ENCODE measurements at regions not wholly inside any gene's neighbourhood (a gene's known extent, or its start where the extent isn't known, plus 50 kb on each side); places are given as distances from the start of the nearest gene placed in this dataset.
"Not testable (repeated sequence)": the region's sequence is repeated elsewhere in the genome, so short reads cannot be mapped to it uniquely, and the experiment has no call there.

DNA sequence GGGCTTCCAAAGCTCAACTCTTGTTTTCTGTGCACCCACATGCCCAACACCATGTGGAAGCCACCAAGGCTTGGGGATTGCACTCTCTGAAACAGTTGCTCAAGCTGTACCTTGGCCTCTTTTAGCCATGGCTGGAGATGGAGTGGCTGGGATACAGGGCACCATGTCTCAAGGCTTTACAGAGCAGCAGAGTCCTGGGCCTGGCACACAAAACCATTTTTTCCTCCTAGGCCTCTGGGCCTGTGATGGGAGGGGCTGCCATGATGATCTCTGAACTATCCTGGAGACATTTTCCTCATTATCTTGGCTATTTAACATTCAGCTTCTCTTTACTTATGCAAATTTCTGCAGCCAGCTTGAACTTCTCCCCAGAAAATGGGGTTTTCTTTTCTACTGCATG lies 179.7 kb upstream of the LRP1B start:
- DNase-seq, result no peak

DNA sequence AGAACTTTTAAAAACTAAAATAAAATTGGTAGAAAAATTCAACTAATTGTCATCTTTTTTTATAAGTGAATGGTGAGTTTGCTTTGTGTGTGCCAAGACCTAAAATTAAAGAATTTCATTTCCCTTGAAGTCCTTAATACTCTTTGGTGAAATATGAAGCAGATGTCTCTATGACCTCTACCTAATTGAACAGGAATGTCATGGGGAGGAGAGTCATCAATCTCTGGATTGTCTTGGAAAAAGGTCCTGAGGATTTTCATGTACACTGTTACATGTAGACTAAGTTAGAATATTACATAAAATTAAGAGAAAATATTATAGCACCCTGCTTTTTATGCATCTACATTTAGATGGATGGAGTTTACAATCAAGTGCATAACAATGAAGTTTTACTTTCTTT lies 177.9 kb upstream of the LRP1B start:
- no peak for DNase-seq

DNA sequence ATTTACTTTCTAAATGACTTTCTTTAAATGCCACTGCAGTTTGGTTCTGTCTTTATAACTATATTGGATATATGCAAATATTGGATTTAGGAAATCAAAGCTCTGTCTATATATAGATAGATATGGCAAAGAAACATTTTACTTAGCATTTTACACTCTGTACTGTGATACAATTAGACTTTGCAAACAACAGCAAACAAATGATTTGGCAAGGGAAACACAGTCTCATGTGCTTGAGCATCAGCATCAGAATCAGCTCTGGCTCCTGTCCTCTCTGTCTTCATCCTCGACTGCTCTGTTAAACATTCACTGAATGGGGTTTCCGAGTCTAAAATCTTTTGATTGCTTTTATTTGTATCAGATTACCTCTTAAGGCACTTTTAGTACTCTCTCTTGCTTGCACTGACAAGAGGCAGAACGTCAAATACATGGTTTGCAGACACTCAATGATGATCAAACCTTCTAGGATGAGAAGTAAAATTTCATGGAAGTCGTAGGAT lies 176.8 kb upstream of the LRP1B start:
- DNase-seq, result no peak

DNA sequence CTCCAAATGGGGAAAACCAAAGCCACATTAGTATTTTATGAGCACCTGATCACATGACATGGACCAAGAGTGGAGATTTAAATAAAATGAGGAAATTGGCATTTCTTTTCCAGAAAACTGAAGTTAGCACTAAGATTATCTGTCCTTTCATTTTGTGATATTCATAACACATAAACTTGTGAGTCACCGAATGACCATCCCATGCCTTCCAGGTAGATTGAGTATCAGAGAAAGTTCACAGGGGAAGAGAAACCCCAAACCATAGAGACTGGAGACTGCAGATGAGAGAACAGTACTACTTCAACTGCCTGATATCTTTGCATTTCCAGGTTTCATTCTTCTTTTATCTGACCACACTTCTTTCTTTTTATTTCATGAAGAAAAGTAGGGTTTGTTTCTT lies 176.3 kb upstream of the LRP1B start:
- no peak for DNase-seq

DNA sequence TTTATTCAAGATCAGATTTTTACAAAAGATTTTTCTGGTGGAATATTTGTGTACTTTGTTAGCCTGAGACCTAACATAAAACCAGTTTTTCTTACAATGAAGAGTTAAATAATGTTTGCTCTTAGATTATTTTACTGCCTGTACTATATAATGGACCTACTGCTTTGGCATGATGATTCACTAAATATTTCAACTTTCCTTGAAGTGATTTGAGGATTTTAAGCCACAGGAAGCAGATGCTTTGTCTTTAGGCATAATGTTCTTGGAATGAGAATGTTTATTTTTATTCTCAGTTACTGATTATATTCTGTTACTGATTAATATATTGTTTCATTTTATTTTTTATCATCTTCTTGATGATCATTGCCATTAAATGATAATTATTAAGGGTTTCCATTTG lies 175.3 kb upstream of the LRP1B start:
- DNase-seq, result no peak

GRCh38 chr2:142300517-142300916 lies 169.7 kb upstream of the LRP1B start:
- DNase-seq, result no peak

- no peak for DNase-seq
Measured at GRCh38 chr2:142299021-142299420, 168.2 kb upstream of the LRP1B start.

DNA sequence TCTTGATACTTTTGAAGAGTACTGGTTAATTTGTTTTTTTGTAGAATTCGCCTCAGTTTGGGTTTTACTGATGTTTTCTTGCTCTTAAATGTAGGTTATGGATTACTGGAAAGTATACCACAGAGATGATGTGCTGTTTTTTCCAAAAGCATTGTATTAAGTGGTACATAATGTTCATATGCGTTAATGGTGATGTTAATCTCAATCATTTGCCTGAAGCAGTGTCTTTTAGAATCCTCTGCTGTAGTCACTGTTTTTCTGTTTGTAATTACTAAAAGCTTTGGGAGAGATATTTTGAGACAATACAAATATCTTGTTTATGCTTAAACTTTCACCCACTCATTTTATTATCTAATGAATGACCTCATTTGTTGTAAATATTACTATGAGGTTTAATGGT lies 163.4 kb upstream of the LRP1B start:
- no peak for DNase-seq

GRCh38 chr2:142291969-142292368 lies 161.2 kb upstream of the LRP1B start:
- no peak for DNase-seq

GRCh38 chr2:142290931-142291330 lies 160.1 kb upstream of the LRP1B start:
- no peak for DNase-seq

- no peak for DNase-seq
Measured at GRCh38 chr2:142286618-142287017, 155.8 kb upstream of the LRP1B start.

DNA sequence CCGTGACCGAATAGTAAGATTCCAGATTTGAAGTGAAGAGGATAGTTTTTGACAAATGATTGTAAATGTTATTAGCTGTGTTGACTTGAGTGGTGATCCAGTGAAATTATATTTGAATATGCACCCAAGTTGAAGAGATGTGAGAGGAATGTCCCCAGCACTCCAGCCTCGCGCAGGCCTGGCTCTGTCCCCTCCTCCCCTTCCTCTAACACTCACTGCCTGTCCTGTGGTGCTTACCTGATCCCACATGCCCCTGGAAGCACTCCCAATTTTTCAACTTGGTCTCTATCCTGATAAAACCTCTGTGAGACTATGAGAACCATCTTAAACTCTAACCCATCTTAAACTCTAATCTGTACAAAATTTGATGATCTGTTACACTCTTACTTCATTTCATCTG lies 154.7 kb upstream of the LRP1B start:
- no peak for DNase-seq

DNA sequence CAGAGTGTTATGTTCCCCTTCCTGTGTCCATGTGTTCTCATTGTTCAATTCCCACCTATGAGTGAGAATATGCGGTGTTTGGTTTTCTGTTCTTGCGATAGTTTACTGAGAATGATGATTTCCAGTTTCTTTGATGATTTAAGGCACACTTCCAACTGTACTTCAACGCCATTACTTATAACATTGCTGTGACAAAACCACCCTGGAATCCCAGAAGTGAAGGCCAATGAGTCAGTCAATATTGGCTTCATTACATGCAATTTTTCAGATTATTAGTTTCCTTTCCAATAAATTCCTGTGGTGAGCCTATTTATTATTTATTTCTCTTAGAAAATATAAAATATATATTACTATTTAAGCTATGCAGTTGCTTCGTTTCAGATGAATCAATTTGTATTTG lies 153.5 kb upstream of the LRP1B start:
- DNase-seq, result not testable (repeated sequence)

GRCh38 chr2:142280831-142281230 lies 150.0 kb upstream of the LRP1B start:
- no peak for DNase-seq

DNA sequence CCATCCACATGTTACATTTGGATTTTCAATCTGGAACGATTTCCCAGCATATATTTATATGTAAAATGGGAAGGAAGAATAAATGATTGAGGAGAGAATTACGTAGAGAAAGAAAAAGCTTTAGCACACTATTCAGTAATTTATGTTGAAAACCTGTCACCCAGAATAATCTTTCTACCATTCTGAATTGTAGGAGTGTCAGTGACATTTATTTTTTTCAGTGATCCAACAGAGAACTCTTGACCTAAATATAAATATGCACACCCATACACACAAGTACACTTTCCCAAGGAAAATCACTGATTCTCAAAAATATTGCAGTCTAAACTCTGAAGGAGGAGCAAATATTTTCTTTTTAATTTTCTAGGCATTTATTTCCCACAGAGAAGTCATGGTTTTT lies 140.2 kb upstream of the LRP1B start:
- DNase-seq, result no peak

- DNase-seq, result no peak
Measured at GRCh38 chr2:142270291-142270690, 139.5 kb upstream of the LRP1B start.

DNA sequence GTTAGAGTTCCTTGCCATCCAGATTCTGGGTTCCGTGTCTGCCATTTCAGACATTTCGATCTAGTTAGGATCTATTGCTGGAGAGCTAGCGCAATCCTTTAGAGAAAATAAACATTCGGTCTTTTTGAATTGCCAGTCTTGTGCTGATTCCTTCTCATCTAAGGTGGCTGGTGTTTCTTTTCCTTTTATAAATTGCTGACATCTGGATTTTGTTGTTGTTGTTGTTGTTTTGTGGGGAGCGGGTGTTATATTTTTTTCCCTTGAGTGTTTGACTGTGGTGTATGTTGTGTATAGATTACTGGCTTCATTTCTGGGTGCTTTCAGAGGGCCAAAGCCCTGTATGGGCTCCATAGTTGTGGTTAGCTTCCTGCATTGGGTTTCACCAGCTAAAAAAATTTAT lies 128.5 kb upstream of the LRP1B start:
- DNase-seq, result no peak

DNA sequence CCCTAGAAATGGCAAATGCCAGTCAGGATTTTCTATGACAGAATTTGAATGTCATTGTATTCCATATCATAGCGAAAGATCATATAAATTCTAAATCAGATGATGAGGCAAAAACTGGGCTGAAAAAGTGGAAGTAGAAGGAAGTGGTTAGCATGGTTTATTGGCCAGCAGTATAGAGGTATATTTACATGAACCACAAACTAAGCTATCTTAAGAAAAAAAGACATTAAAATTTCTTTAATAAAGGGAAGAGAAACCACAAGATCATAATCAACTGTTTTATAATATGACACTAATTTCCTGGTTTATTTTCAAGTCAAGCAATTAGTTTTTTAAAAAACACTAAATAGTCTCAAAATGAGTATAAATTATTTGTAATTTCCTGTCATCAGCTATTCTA lies 123.2 kb upstream of the LRP1B start:
- no peak for DNase-seq

- no peak for DNase-seq
Measured at GRCh38 chr2:142241016-142241415, 110.2 kb upstream of the LRP1B start.

GRCh38 chr2:142236181-142236580 lies 105.4 kb upstream of the LRP1B start:
- no peak for DNase-seq

DNA sequence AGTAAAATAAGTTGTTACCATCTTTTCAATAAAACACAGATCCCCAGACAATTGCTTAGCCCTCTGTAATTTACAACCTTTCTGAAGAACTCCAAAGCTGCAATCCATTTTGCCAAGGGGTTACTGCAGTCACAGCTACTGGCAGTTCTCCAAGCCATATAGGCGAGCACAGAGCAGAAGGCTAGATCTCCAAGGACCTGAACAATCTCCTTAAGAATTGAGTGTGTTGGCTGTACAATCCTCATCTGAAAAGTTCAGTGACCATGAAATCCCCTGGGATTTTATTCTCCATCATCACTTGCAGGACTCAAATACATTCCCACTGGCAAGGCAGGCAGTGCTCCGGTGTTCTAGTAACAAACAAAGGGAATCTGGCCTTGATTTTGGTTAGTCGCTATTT lies 103.9 kb upstream of the LRP1B start:
- DNase-seq, result no peak

- DNase-seq, result no peak
Measured at GRCh38 chr2:142223309-142223708, 92.5 kb upstream of the LRP1B start.

DNA sequence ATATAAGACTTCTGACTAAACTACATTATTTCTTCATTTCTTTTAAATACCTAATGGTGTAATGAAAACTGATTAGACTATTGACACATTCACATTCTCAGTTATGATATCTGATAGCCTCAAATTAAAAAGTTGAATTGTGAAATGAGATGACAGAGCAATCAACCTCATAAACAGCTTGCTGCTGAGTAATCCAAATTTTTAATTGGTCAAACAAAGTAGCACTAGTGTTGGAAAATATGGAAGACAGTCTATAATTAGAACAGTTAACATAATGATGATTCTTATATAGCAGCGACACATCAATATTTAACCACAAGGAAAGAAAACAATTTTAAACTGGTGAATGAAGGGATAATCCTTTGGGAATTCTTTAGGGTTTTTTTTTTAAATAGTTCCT lies 91.9 kb upstream of the LRP1B start:
- DNase-seq, result no peak

DNA sequence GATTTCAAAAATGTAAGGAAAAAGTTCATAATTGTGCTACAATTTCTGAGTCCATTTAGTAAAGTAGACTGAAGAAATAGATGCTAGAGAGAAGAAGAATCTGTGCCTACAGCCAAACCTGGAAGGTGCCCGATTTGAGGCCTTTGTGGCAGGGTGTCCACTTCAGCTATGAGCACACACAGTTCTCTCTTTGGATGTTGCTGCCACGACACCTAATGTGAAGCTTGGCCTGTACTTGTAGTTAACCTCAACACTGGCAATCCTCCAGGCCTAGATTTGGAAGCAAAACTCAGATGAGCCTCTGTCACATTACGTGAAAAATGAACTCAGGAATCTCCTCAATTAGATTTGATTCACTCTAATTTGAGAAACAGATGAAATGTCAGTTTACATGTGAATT lies 90.1 kb upstream of the LRP1B start:
- DNase-seq, result no peak

GRCh38 chr2:142220239-142220638 lies 89.4 kb upstream of the LRP1B start:
- no peak for DNase-seq

DNA sequence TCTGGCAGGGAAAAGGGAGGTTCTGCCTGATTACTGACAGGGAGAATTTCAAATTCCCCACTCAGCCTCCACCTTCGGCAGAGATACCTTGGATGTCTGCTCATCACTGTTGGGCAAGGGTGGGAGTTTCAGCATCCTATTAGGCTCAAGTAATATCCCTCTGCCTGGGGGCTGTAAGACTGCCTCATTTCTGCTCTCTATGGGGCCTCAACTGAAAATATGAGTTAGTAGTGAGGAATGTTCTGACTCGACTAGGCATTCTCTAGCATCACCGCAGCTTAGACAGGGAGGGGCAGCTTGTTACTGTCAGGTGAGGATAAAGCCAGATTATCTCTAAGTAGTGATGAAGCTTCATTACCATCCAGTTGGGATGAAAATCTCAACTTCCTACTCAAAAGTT lies 87.7 kb upstream of the LRP1B start:
- DNase-seq, result no peak
